ENCODE measurements at regions not wholly inside any gene's neighbourhood (a gene's known extent, or its start where the extent isn't known, plus 50 kb on each side); places are given as distances from the start of the nearest gene placed in this dataset.

- Histone ChIP-seq H3K27me3 (ENCODE audit: control insufficient read depth in 1 of 2, insufficient read depth in 2 of 2, low read length in 2 of 2) (no peaks in the 10 kb centered on the region), H3K4me2 (ENCODE audit: low read depth, low read length) (no peak overlapping the region), H3K27ac (ENCODE audit: extremely low read length, insufficient read depth, low read length) (no peak overlapping the region), H3K4me1 (ENCODE audit: insufficient read depth, low read length) (no peaks in the 10 kb centered on the region), H3K4me3 (replicated peaks in 1 of 3; ENCODE audit: insufficient read depth in 1 of 3, low read depth in 2 of 3, low read length in 3 of 3) (no peak overlapping the region), H3K36me3 (replicated peaks in 1 of 2; ENCODE audit: control insufficient read depth in 1 of 2, insufficient read depth in 2 of 2, low read length in 2 of 2) (no peaks in the 10 kb centered on the region), H3K79me2 (ENCODE audit: insufficient read depth, low read length) (no peaks in the 10 kb centered on the region), H4K20me1 (ENCODE audit: insufficient read depth, low read length) (no peaks in the 10 kb centered on the region), H2AFZ (ENCODE audit: low read length) (no peak overlapping the region), H3K9me3 (ENCODE audit: low read length) (0 out of 2 replicates have a peak, but pooled peaks cover 5% of the 10 kb centered on the region), H3K9ac (ENCODE audit: insufficient read depth, low read depth, low read length) (no peak overlapping the region)
- DNase-seq (ENCODE audit: low spot score) (peak; percentile 2), ATAC-seq (peak; percentile 78), FAIRE-seq (no peak)
- TF ChIP-seq, protein P1, sequence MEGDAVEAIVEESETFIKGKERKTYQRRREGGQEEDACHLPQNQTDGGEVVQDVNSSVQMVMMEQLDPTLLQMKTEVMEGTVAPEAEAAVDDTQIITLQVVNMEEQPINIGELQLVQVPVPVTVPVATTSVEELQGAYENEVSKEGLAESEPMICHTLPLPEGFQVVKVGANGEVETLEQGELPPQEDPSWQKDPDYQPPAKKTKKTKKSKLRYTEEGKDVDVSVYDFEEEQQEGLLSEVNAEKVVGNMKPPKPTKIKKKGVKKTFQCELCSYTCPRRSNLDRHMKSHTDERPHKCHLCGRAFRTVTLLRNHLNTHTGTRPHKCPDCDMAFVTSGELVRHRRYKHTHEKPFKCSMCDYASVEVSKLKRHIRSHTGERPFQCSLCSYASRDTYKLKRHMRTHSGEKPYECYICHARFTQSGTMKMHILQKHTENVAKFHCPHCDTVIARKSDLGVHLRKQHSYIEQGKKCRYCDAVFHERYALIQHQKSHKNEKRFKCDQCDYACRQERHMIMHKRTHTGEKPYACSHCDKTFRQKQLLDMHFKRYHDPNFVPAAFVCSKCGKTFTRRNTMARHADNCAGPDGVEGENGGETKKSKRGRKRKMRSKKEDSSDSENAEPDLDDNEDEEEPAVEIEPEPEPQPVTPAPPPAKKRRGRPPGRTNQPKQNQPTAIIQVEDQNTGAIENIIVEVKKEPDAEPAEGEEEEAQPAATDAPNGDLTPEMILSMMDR (CRISPR knock-in tag; IDR thresholded peaks at IDR 0.05): peak; percentile 45
- TF ChIP-seq ZNF44 (CRISPR knock-in tag; IDR thresholded peaks at IDR 0.05): no peak
- no peak for TF ChIP-seq KDM6A (CRISPR knock-in tag; IDR thresholded peaks at IDR 0.05; ENCODE audit: low read depth)
- no peak for TF ChIP-seq HNF1B (CRISPR knock-in tag; IDR thresholded peaks at IDR 0.05)
- TF ChIP-seq STAG1 (CRISPR knock-in tag; IDR thresholded peaks at IDR 0.05): peak; percentile 25; the same call in 1 of the 2 replicates
- intact Hi-C loops (cut with micrococcal nuclease; ENCODE audit: unreplicated experiment) (loop anchor here (2.0 kb wide), 2 partner anchors 46 to 870 kb away; no protein-coding TSS in a partner anchor), in situ Hi-C loops (cut with HindIII; ENCODE audit: extremely low pct_ligation_motif_present, low pct_unique_long_range_greater_than_20kb) (no loop called here)
- CTCF ChIA-PET (ENCODE audit: low intra/inter-chr PET ratio, low total read pairs): interaction anchor here (0.7 to 1.1 kb wide), 2 partner anchors 45 to 870 kb away, joined by 4 read pairs; no protein-coding TSS in a partner anchor
- 10% methylated on average over 2 of the region's 2 CpGs for WGBS (ENCODE audit: low lambda C conversion rate)
- no TSS peak for BruUV-seq (replicated peaks)
- POLR2A ChIA-PET: no interaction called here
Observed at GRCh38 chr4:12679217-12679616, 804.9 kb downstream of the RAB28 start.

DNA sequence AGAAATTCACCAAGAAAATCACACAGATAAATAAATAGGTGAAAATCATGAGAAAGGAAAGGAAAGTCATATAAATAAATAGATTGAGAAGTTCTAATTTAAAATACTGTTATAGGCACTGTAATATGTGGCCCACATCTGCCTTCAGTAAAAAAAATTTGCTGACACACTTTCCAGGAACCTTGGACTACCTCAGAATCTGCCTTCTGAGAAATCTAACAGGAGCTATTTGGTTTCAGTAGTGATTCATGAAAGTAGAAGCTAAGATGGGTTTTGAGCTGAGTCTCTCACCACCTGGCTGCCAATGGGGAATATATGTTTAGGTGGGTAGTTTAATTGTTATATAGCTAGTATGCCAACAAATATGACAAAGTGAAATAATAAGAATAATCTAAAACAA is 810.0 kb downstream of the RAB28 start:
- ChIA-PET POLR2A (no interaction called here), CTCF (ENCODE audit: low intra/inter-chr PET ratio, low total read pairs) (no interaction called here)
- H3K4me2 ChIP-seq (ENCODE audit: low read depth, low read length): no peak overlapping the region
- 0 out of 2 replicates have a peak, but pooled peaks cover 5% of the 10 kb centered on the region for H3K9me3 ChIP-seq (ENCODE audit: low read length)
- no peak overlapping the region for H3K4me3 ChIP-seq (replicated peaks in 1 of 3; ENCODE audit: insufficient read depth in 1 of 3, low read depth in 2 of 3, low read length in 3 of 3)
- no TSS peak for BruUV-seq (replicated peaks)
- H3K27me3 ChIP-seq (ENCODE audit: control insufficient read depth in 1 of 2, insufficient read depth in 2 of 2, low read length in 2 of 2): no peaks in the 10 kb centered on the region
- ATAC-seq (no peak), DNase-seq (ENCODE audit: low spot score) (no peak), FAIRE-seq (no peak)
- H3K9ac ChIP-seq (ENCODE audit: insufficient read depth, low read depth, low read length): no peak overlapping the region
- no peaks in the 10 kb centered on the region for H3K79me2 ChIP-seq (ENCODE audit: insufficient read depth, low read length)
- H2AFZ ChIP-seq (ENCODE audit: low read length): no peak overlapping the region
- intact Hi-C loops (cut with micrococcal nuclease; ENCODE audit: unreplicated experiment) (no loop called here), in situ Hi-C loops (cut with HindIII; ENCODE audit: extremely low pct_ligation_motif_present, low pct_unique_long_range_greater_than_20kb) (no loop called here)
- H3K4me1 ChIP-seq (ENCODE audit: insufficient read depth, low read length): no peaks in the 10 kb centered on the region
- H4K20me1 ChIP-seq (ENCODE audit: insufficient read depth, low read length): no peaks in the 10 kb centered on the region
- no peaks in the 10 kb centered on the region for H3K36me3 ChIP-seq (replicated peaks in 1 of 2; ENCODE audit: control insufficient read depth in 1 of 2, insufficient read depth in 2 of 2, low read length in 2 of 2)
- H3K27ac ChIP-seq (ENCODE audit: extremely low read length, insufficient read depth, low read length): no peak overlapping the region
- TF ChIP-seq ATF7-NPFF (CRISPR knock-in tag; IDR thresholded peaks at IDR 0.05; ENCODE audit: low read depth) (no peak), ZNF672 (CRISPR knock-in tag; IDR thresholded peaks at IDR 0.05) (no peak), ZNF792 (CRISPR knock-in tag; IDR thresholded peaks at IDR 0.05) (no peak), KLF11 (CRISPR knock-in tag; IDR thresholded peaks at IDR 0.05) (no peak), ZNF205 (CRISPR knock-in tag; IDR thresholded peaks at IDR 0.05) (no peak), ZBTB1 (CRISPR knock-in tag; IDR thresholded peaks at IDR 0.05; ENCODE audit: borderline replicate concordance) (no peak), ZNF432 (CRISPR knock-in tag; IDR thresholded peaks at IDR 0.05; ENCODE audit: borderline replicate concordance) (no peak)
- TF ChIP-seq, protein P2, sequence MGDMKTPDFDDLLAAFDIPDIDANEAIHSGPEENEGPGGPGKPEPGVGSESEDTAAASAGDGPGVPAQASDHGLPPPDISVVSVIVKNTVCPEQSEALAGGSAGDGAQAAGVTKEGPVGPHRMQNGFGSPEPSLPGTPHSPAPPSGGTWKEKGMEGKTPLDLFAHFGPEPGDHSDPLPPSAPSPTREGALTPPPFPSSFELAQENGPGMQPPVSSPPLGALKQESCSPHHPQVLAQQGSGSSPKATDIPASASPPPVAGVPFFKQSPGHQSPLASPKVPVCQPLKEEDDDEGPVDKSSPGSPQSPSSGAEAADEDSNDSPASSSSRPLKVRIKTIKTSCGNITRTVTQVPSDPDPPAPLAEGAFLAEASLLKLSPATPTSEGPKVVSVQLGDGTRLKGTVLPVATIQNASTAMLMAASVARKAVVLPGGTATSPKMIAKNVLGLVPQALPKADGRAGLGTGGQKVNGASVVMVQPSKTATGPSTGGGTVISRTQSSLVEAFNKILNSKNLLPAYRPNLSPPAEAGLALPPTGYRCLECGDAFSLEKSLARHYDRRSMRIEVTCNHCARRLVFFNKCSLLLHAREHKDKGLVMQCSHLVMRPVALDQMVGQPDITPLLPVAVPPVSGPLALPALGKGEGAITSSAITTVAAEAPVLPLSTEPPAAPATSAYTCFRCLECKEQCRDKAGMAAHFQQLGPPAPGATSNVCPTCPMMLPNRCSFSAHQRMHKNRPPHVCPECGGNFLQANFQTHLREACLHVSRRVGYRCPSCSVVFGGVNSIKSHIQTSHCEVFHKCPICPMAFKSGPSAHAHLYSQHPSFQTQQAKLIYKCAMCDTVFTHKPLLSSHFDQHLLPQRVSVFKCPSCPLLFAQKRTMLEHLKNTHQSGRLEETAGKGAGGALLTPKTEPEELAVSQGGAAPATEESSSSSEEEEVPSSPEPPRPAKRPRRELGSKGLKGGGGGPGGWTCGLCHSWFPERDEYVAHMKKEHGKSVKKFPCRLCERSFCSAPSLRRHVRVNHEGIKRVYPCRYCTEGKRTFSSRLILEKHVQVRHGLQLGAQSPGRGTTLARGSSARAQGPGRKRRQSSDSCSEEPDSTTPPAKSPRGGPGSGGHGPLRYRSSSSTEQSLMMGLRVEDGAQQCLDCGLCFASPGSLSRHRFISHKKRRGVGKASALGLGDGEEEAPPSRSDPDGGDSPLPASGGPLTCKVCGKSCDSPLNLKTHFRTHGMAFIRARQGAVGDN (CRISPR knock-in tag; IDR thresholded peaks at IDR 0.05): no peak

Data from HepG2 (cell line).